ENCODE measurements at regions not wholly inside any gene's neighbourhood (a gene's known extent, or its start where the extent isn't known, plus 50 kb on each side); places are given as distances from the start of the nearest gene placed in this dataset.
"Not testable (repeated sequence)": the region's sequence is repeated elsewhere in the genome, so short reads cannot be mapped to it uniquely, and the experiment has no call there.

GRCh38 chr7:96921771-96922170, 83.6 kb upstream of the DLX6 start:
- H3K4me2 ChIP-seq (ENCODE audit: insufficient read depth, insufficient read length, low read length), result no peak overlapping the region

GRCh38 chr7:96923345-96923744, 82.0 kb upstream of the DLX6 start:
- H3K27ac Mint-ChIP-seq, H3K9me3 Mint-ChIP-seq: not testable (repeated sequence)

More at GRCh38 chr7:96921771-96922170, 83.6 kb upstream of the DLX6 start:
- no peak overlapping the region for H3K4me3 Mint-ChIP-seq
- H2BK5ac ChIP-seq (ENCODE audit: insufficient read length, low read length), result no peak overlapping the region
- DNase-seq, result no peak
- H3K27ac ChIP-seq (ENCODE audit: insufficient read length, low read depth, low read length), result no peak overlapping the region
- H4K5ac ChIP-seq (ENCODE audit: insufficient read length, low read depth, low read length), result no peak overlapping the region
- no CpG with 5 or more reads among the region's 3 CpGs for WGBS (ENCODE audit: extremely low coverage, insufficient read length, low lambda C conversion rate)
- no peaks in the 10 kb centered on the region for H3K27me3 ChIP-seq (ENCODE audit: insufficient read depth, low read length)
- no peaks in the 10 kb centered on the region for H3K9me3 ChIP-seq (ENCODE audit: control insufficient read depth, low read depth, low read length)
- H3K79me1 ChIP-seq (ENCODE audit: insufficient read depth, low read depth, low read length, poor library complexity, severe bottlenecking), result no peaks in the 10 kb centered on the region
- H4K8ac ChIP-seq (replicated peaks; ENCODE audit: insufficient read length, low read depth, low read length), result no peak overlapping the region
- H3K14ac ChIP-seq (ENCODE audit: insufficient read depth, low read length), result no peak overlapping the region
- H3K36me3 Mint-ChIP-seq (ENCODE audit: insufficient read depth in 1 of 3, low read depth in 3 of 3), result 0 out of 7 replicates have a peak, but pooled peaks cover 0 to 4% (median 0%) of the 10 kb centered on the region in 3 experiments
- H3K4me1 ChIP-seq (ENCODE audit: insufficient read depth, low read length), result peaks cover 3% of the 10 kb centered on the region; the same call in 1 of the 2 replicates
- H2BK12ac ChIP-seq (ENCODE audit: insufficient read length, low read depth, low read length), result no peak overlapping the region
- H3K27me3 Mint-ChIP-seq (ENCODE audit: low read depth), result peaks cover 3% of the 10 kb centered on the region; the same call in 1 of the 2 replicates
- H3K23me2 ChIP-seq (ENCODE audit: insufficient read length, low read depth, low read length, poor library complexity, severe bottlenecking), result no peaks in the 10 kb centered on the region
- no peak overlapping the region for H2BK15ac ChIP-seq (ENCODE audit: low read depth, low read length)
- no peak overlapping the region for H3K27ac Mint-ChIP-seq
- H3K56ac ChIP-seq (ENCODE audit: insufficient read length, low read depth, low read length), result no peak overlapping the region
- H3K18ac ChIP-seq (ENCODE audit: insufficient read length, low read depth, low read length), result no peak overlapping the region
- H3K9ac ChIP-seq (ENCODE audit: extremely low read depth, insufficient read length, low read length), result no peak overlapping the region
- H4K20me1 ChIP-seq (ENCODE audit: control insufficient read depth, insufficient read depth, insufficient read length), result no peaks in the 10 kb centered on the region
- no peak overlapping the region for H3T11ph ChIP-seq (ENCODE audit: low read length)
- H3K9me3 Mint-ChIP-seq, result peaks cover 0 to 2% of the 10 kb centered on the region in 2 experiments; a peak in 1 of 5 replicates
- peaks cover 17 to 19% of the 10 kb centered on the region in 2 experiments for H3K4me1 Mint-ChIP-seq
- TF ChIP-seq CTCF (conservative IDR thresholded peaks at IDR 0.05), result no peak
- H4K91ac ChIP-seq (ENCODE audit: insufficient read length, low read depth, low read length), result no peak overlapping the region
- no peak overlapping the region for H3K23ac ChIP-seq (ENCODE audit: insufficient read length, low read depth, low read length)
- no peak overlapping the region for H3K4ac ChIP-seq (ENCODE audit: low read depth, low read length)
- H2BK120ac ChIP-seq (ENCODE audit: low read depth, low read length, poor library complexity, severe bottlenecking), result no peak overlapping the region
- H3K79me2 ChIP-seq (ENCODE audit: insufficient read depth, low read length), result no peaks in the 10 kb centered on the region
- H2AFZ ChIP-seq (ENCODE audit: low read length), result no peak overlapping the region
- H2BK20ac ChIP-seq (ENCODE audit: low read depth, low read length, poor library complexity, severe bottlenecking), result no peak overlapping the region
- H2AK5ac ChIP-seq (ENCODE audit: insufficient read length, low read length), result no peak overlapping the region

More at GRCh38 chr7:96923345-96923744, 82.0 kb upstream of the DLX6 start:
- not testable (repeated sequence) for DNase-seq; H3K9me3 ChIP-seq (ENCODE audit: control insufficient read depth, low read depth, low read length); H3K79me2 ChIP-seq (ENCODE audit: insufficient read depth, low read length); H3K4me2 ChIP-seq (ENCODE audit: insufficient read depth, insufficient read length, low read length); H2BK120ac ChIP-seq (ENCODE audit: low read depth, low read length, poor library complexity, severe bottlenecking); H3K27ac ChIP-seq (ENCODE audit: insufficient read length, low read depth, low read length); H3K23me2 ChIP-seq (ENCODE audit: insufficient read length, low read depth, low read length, poor library complexity, severe bottlenecking); H3K27me3 ChIP-seq (ENCODE audit: insufficient read depth, low read length); H2AFZ ChIP-seq (ENCODE audit: low read length); H4K91ac ChIP-seq (ENCODE audit: insufficient read length, low read depth, low read length); H3T11ph ChIP-seq (ENCODE audit: low read length); H2AK5ac ChIP-seq (ENCODE audit: insufficient read length, low read length); H2BK15ac ChIP-seq (ENCODE audit: low read depth, low read length); H3K36me3 Mint-ChIP-seq (ENCODE audit: insufficient read depth in 1 of 3, low read depth in 3 of 3); H3K79me1 ChIP-seq (ENCODE audit: insufficient read depth, low read depth, low read length, poor library complexity, severe bottlenecking); H3K14ac ChIP-seq (ENCODE audit: insufficient read depth, low read length); H3K27me3 Mint-ChIP-seq (ENCODE audit: low read depth); H3K56ac ChIP-seq (ENCODE audit: insufficient read length, low read depth, low read length); H3K4me3 Mint-ChIP-seq; H3K23ac ChIP-seq (ENCODE audit: insufficient read length, low read depth, low read length); H2BK20ac ChIP-seq (ENCODE audit: low read depth, low read length, poor library complexity, severe bottlenecking); H3K4me1 ChIP-seq (ENCODE audit: insufficient read depth, low read length); H3K18ac ChIP-seq (ENCODE audit: insufficient read length, low read depth, low read length); H4K20me1 ChIP-seq (ENCODE audit: control insufficient read depth, insufficient read depth, insufficient read length); H2BK12ac ChIP-seq (ENCODE audit: insufficient read length, low read depth, low read length); H4K8ac ChIP-seq (replicated peaks; ENCODE audit: insufficient read length, low read depth, low read length); H2BK5ac ChIP-seq (ENCODE audit: insufficient read length, low read length); H3K9ac ChIP-seq (ENCODE audit: extremely low read depth, insufficient read length, low read length); H3K4ac ChIP-seq (ENCODE audit: low read depth, low read length); H4K5ac ChIP-seq (ENCODE audit: insufficient read length, low read depth, low read length)
- H3K4me1 Mint-ChIP-seq, result peaks cover 17 to 19% of the 10 kb centered on the region in 2 experiments
